ENCODE measurements at regions not wholly inside any gene's neighbourhood (a gene's known extent, or its start where the extent isn't known, plus 50 kb on each side); places are given as distances from the start of the nearest gene placed in this dataset.

DNA sequence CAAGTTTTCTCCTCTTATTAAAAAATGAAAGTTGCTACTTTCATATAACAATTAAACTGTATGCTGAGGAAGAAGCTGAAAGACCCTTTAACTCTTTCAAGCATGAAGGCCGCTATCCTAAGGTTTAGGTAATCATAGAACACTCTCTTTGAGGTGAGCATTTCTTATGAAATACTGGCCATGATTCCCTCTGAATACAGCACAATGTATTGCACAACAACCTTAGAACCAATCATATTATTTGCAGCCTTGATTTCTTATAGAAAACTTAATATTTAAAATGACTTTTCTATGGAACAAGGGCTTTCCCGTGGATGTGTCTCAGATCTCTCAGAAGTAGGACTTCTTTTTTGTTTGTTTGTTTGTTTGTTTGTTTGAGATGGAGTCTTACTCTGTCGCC is 333.4 kb upstream of the TEX13C start:
- TF ChIP-seq, protein P1, sequence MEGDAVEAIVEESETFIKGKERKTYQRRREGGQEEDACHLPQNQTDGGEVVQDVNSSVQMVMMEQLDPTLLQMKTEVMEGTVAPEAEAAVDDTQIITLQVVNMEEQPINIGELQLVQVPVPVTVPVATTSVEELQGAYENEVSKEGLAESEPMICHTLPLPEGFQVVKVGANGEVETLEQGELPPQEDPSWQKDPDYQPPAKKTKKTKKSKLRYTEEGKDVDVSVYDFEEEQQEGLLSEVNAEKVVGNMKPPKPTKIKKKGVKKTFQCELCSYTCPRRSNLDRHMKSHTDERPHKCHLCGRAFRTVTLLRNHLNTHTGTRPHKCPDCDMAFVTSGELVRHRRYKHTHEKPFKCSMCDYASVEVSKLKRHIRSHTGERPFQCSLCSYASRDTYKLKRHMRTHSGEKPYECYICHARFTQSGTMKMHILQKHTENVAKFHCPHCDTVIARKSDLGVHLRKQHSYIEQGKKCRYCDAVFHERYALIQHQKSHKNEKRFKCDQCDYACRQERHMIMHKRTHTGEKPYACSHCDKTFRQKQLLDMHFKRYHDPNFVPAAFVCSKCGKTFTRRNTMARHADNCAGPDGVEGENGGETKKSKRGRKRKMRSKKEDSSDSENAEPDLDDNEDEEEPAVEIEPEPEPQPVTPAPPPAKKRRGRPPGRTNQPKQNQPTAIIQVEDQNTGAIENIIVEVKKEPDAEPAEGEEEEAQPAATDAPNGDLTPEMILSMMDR (IDR thresholded peaks at IDR 0.05; ENCODE audit: low read depth, low read length), result no peak
- no peak overlapping the region for H3K4me3 ChIP-seq (replicated peaks in 1 of 2; ENCODE audit: low read depth in 2 of 2, low read length in 2 of 2)
- no peak for DNase-seq (ENCODE audit: low read depth in 2 of 2)

- DNase-seq (ENCODE audit: low read depth in 2 of 2), result no peak
- no peak overlapping the region for H3K4me3 ChIP-seq (replicated peaks in 1 of 2; ENCODE audit: low read depth in 2 of 2, low read length in 2 of 2)
- TF ChIP-seq, protein P1 (IDR thresholded peaks at IDR 0.05; ENCODE audit: low read depth, low read length), result no peak
Measured at GRCh38 chrX:124993735-124994134, 325.9 kb upstream of the TEX13C start.

DNA sequence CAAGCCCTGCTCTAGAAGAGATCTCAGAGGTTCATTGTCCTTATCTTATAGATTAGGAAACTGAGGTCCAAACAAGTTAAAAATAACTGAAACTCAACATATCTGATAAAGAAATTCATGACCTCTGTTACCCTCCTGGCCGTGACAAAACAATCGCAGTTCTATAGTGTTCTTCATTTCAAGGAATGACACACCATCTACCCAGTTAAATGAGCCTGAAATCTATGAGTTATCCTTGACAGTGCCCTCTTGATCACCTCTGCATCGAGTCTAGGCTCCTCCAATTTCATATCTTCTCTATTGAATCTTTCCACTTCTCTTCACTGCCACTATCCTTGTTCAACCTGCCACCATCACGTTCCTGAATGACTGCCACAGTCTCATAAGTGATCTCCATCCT is 325.3 kb upstream of the TEX13C start:
- no peak for DNase-seq (ENCODE audit: low read depth in 2 of 2)
- TF ChIP-seq, protein P1 (IDR thresholded peaks at IDR 0.05; ENCODE audit: low read depth, low read length), result no peak
- H3K4me3 ChIP-seq (replicated peaks in 1 of 2; ENCODE audit: low read depth in 2 of 2, low read length in 2 of 2), result no peak overlapping the region

- TF ChIP-seq, protein P1 (IDR thresholded peaks at IDR 0.05; ENCODE audit: low read depth, low read length), result no peak
- no peak for DNase-seq (ENCODE audit: low read depth in 2 of 2)
- H3K4me3 ChIP-seq (replicated peaks in 1 of 2; ENCODE audit: low read depth in 2 of 2, low read length in 2 of 2), result no peak overlapping the region
Measured at GRCh38 chrX:125003746-125004446, 315.8 kb upstream of the TEX13C start.

DNA sequence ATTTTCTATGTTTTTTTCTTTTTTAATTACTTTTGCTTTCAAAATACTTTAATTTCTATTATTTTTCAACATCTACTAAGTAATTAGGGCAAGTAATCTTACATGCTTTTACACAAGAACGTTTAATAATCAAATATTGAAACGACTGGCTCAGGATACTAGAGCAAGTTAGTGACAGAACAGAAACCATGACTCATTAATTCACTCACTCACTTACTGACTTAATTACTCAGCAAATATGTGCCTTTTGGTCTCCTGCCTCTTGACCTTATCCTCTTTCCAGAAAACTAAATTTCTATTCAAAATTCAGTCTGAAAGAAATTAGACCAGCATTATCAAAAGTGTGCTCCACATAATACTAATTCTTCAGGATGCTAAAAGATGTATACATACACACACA is 314.9 kb upstream of the TEX13C start:
- TF ChIP-seq, protein P1 (IDR thresholded peaks at IDR 0.05; ENCODE audit: low read depth, low read length), result no peak
- no peak for DNase-seq (ENCODE audit: low read depth in 2 of 2)
- H3K4me3 ChIP-seq (replicated peaks in 1 of 2; ENCODE audit: low read depth in 2 of 2, low read length in 2 of 2), result no peak overlapping the region

DNA sequence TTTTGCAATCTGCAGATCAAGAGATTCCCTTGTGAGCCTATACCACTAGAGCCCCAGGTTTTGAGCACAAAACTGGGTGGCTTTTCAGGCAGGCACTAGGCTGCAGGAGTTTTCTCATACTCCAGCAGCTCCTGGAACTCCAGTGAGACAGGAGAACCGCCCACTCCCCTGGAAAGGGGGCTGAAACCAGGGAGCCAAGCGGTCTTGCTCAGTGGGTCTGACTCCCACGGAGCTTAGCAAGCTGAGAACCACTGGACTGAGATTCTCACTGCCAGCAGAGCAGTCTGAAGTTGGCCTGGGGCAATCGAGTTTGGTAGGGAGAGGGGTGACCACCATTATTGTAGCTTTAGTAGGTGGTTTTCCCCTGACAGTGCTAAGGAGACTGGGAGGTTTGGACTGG is 313.8 kb upstream of the TEX13C start:
- DNase-seq (ENCODE audit: low read depth in 2 of 2), result no peak
- TF ChIP-seq, protein P1 (IDR thresholded peaks at IDR 0.05; ENCODE audit: low read depth, low read length), result no peak

GRCh38 chrX:125006704-125007103 is 313.0 kb upstream of the TEX13C start:
- TF ChIP-seq, protein P1 (IDR thresholded peaks at IDR 0.05; ENCODE audit: low read depth, low read length), result no peak
- no peak for DNase-seq (ENCODE audit: low read depth in 2 of 2)
- no peak overlapping the region for H3K4me3 ChIP-seq (replicated peaks in 1 of 2; ENCODE audit: low read depth in 2 of 2, low read length in 2 of 2)

More for the DNA sequence above, 313.8 kb upstream of the TEX13C start:
- H3K4me3 ChIP-seq (replicated peaks in 1 of 2; ENCODE audit: low read depth in 2 of 2, low read length in 2 of 2), result no peak overlapping the region
